K562 (cell line): ENCODE measurements at regions not wholly inside any gene's neighbourhood (a gene's known extent, or its start where the extent isn't known, plus 50 kb on each side); places are given as distances from the start of the nearest gene placed in this dataset.

Experiments used
- CC2D1A ChIP-seq: fragments of 450-650 bp; IDR thresholded peaks from 2 replicates; pipeline ENCODE4 v1.6.1; 2017; ENCODE audit warnings: mild to moderate bottlenecking
- JUNB ChIP-seq: fragments of 450-650 bp; formaldehyde crosslinking; conservative IDR thresholded peaks from 2 replicates; pipeline ENCODE4 v1.4.0; 2020; ENCODE audit warnings: mild to moderate bottlenecking
- NFIC ChIP-seq: fragments of 450-650 bp; IDR thresholded peaks from 2 replicates; pipeline ENCODE4 v1.6.1; 2017; ENCODE audit warnings: mild to moderate bottlenecking, inconsistent platforms
- PTRF ChIP-seq: fragments of 450-650 bp; IDR thresholded peaks from 2 replicates; pipeline ENCODE4 v1.6.1; 2016; ENCODE audit warnings: mild to moderate bottlenecking, missing genetic modification characterization, missing compliant biosample characterization
- SREBF2 ChIP-seq: sonication (generic); formaldehyde crosslinking; IDR thresholded peaks from 2 replicates; pipeline ENCODE4 v1.4.0; 2020; ENCODE audit warnings: mild to moderate bottlenecking, missing genetic modification reagents
- TCF3 ChIP-seq: sonication (generic); formaldehyde crosslinking; IDR thresholded peaks from 2 replicates; pipeline ENCODE4 v1.4.0; 2020; ENCODE audit warnings: mild to moderate bottlenecking, missing genetic modification reagents
- ZNF12 ChIP-seq: sonication (generic); formaldehyde crosslinking; IDR thresholded peaks from 2 replicates; pipeline ENCODE4 v1.4.0; 2020; ENCODE audit warnings: mild to moderate bottlenecking, missing genetic modification reagents
- TF ChIP-seq, protein P1 (sequence below): fragments of 250-450 bp; sonication (Bioruptor Pico); IDR thresholded peaks from 2 replicates; pipeline ENCODE4 v1.8.0; 2022; ENCODE audit warnings: moderate library complexity, mild to moderate bottlenecking, inconsistent platforms
- TF ChIP-seq, protein P2 (sequence below), 2 experiments: IDR thresholded peaks in 1 of 2; conservative IDR thresholded peaks in 1 of 2; 2 replicates each; pipeline ENCODE4 v1.6.1; 2016; ENCODE audit warnings: low read depth in 2 of 2, mild to moderate bottlenecking in 1 of 2, missing compliant biosample characterization in 1 of 2, missing genetic modification characterization in 1 of 2, moderate library complexity in 1 of 2
- TF ChIP-seq, protein P3 (sequence below): sonication (generic); formaldehyde crosslinking; IDR thresholded peaks from 2 replicates; pipeline ENCODE4 v1.8.1; 2023; ENCODE audit warnings: mild to moderate bottlenecking, missing genetic modification reagents, moderate library complexity

DNA sequence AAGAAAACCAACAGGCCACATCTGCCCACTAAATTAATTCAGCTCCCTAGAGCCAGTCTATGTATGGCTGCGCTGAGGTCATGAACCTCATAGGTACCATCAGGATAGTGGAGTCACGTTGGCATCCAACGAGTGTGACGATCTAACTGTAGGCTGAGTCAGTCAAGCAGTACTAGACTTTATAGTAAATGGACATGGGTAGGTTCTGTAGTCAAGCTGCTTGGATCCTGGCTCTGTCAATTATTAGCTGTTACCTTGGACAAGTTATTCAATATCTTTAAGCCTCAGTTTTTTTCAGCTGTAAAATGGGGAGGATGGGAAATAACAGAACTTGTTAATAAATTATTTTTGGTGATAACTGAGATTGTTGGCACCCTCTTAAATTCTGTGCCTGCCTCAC lies 432.4 kb upstream of the RASGEF1B start:
- TF ChIP-seq CC2D1A: no peak
- TF ChIP-seq PTRF (tag): no peak
- no peak for TF ChIP-seq ZNF12 (CRISPR knock-in tag)
- TF ChIP-seq, protein P1, sequence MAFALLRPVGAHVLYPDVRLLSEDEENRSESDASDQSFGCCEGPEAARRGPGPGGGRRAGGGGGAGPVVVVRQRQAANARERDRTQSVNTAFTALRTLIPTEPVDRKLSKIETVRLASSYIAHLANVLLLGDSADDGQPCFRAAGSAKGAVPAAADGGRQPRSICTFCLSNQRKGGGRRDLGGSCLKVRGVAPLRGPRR (CRISPR knock-in tag): no peak
- TF ChIP-seq NFIC: no peak
- TF ChIP-seq, protein P2, sequence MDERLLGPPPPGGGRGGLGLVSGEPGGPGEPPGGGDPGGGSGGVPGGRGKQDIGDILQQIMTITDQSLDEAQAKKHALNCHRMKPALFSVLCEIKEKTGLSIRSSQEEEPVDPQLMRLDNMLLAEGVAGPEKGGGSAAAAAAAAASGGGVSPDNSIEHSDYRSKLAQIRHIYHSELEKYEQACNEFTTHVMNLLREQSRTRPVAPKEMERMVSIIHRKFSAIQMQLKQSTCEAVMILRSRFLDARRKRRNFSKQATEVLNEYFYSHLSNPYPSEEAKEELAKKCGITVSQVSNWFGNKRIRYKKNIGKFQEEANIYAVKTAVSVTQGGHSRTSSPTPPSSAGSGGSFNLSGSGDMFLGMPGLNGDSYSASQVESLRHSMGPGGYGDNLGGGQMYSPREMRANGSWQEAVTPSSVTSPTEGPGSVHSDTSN (CRISPR knock-in tag; IDR thresholded peaks at IDR 0.05; ENCODE audit: low read depth): no peak
- TF ChIP-seq, protein P2 (tag; conservative IDR thresholded peaks at IDR 0.05; ENCODE audit: low read depth): no peak
- TF ChIP-seq TCF3: no peak
- TF ChIP-seq SREBF2 (CRISPR knock-in tag): no peak
- TF ChIP-seq JUNB: no peak
- TF ChIP-seq, protein P3, sequence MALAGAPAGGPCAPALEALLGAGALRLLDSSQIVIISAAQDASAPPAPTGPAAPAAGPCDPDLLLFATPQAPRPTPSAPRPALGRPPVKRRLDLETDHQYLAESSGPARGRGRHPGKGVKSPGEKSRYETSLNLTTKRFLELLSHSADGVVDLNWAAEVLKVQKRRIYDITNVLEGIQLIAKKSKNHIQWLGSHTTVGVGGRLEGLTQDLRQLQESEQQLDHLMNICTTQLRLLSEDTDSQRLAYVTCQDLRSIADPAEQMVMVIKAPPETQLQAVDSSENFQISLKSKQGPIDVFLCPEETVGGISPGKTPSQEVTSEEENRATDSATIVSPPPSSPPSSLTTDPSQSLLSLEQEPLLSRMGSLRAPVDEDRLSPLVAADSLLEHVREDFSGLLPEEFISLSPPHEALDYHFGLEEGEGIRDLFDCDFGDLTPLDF (CRISPR knock-in tag): no peak
